ENCODE measurements at regions not wholly inside any gene's neighbourhood (a gene's known extent, or its start where the extent isn't known, plus 50 kb on each side); places are given as distances from the start of the nearest gene placed in this dataset.

DNA sequence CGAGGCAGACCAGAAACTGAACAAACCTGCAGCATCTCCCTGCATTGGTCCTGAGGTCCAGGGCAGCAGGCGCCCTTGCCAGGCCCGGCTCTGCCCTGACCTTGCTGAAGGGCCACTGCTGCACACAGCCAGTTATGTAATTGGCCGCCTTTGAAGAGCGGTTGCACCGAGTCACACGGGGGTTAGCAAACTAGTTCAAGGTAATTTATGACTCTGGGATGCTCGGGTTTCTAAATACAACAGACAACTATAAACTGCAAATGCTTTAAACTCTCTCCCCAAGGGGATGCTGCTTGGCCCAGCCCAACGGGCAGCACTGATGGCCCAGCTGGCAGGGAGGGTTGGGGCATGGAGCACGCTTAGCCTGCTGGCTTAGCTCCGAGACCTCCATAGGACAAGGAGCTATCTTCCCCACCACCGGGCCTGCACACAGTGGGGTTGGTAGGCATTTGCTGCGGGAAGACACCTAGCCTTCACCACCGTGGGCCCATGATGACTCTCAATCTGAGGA is 60.3 kb upstream of the IQSEC1 start:
- Histone ChIP-seq H3K9me3 (no peaks in the 10 kb centered on the region), H3K4me3 (no peak overlapping the region), H3K36me3 (no peaks in the 10 kb centered on the region), H3K27me3 (no peaks in the 10 kb centered on the region)
- DNase-seq, result no peak

DNA sequence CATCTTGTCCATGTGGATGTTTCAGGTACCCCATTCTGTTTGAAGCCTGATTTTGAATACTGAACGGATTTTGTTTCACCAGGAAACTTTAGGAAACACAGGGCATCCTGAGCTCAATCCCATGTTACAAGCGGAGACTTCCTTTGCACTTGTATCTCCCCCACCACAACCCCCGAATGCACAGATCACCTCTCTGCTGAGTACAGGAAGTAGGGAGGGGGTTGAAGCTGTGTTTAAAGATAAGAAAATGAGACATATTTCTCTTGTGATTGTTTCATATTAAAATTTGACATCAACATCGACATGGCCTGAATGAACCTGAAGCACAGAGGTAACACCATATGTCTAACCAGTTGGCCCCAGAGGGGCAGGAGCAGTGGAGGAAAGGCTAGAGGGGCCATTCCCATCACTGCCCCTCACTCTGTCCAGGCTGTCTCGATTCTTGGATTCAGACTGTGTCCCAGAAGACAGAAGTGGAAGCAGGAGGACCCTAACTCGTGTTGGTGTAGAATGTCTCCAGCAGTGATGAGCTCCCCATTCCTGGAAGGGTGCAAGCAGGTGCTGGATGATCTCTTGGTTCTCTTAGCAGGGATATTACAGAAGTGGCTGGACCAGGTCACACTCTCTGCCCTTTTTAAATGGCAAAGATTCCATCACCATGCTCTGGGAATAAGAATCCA is 59.6 kb upstream of the IQSEC1 start:
- no peak overlapping the region for H3K4me3 ChIP-seq
- H3K36me3 ChIP-seq, result no peaks in the 10 kb centered on the region
- H3K27me3 ChIP-seq, result no peaks in the 10 kb centered on the region
- no peaks in the 10 kb centered on the region for H3K9me3 ChIP-seq
- no peak for DNase-seq

DNA sequence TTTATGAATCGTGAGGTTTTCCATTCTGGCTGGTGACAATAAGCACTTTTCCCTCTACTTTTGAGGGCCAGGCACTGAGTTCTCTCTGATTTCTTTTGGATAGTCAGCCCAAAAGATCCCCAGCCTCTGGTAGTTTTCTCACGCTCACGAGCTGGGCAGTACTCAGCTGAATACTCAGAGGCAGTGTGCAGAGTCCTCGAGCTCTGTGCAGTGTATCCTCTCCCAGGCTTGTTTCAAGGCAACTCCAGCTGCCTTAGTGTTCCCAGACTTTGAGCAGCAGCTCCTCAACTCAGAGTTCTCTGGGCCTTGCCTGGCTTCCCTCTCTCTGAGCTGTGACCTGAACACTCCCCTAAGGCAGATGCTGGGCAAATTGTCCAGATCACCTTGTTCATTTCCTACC is 59.1 kb upstream of the IQSEC1 start:
- no peak for DNase-seq
- Histone ChIP-seq H3K27me3 (no peaks in the 10 kb centered on the region), H3K36me3 (no peaks in the 10 kb centered on the region), H3K4me3 (no peak overlapping the region), H3K9me3 (no peaks in the 10 kb centered on the region)

DNA sequence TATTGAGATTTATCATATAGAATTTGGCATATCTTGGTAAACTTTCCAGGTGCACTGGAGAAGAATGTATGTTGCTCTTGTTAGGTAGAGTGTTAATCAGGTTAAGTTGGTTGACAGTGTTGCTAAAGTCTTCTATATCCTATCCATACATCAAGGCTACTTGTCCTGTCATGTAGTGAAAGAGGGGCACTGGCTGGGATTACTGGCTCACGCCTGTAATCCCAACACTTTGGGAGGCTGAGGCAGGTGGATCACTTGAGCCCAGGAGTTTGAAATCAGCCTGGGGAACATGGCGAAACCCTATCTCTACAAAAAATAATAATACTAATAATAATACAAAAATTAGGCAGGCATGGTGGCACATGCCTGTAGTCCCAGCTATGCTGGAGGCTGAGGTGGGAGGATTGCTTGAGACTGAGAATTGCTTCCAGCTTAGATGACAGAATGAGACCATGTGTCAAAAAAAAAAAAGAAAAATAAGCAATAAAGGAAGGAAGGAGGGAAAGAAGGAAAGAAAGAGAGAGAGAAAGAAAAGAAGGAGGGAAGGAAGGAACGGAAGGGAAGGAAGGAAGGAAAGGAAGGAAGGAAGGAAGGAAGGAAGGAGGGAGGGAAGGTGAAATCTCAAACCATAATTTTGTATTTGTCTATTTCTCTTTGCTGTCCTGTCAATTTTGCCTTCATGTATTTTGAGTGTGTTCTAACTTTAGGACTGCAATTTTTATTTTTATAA is 57.4 kb upstream of the IQSEC1 start:
- Histone ChIP-seq H3K27me3 (no peaks in the 10 kb centered on the region), H3K36me3 (no peaks in the 10 kb centered on the region), H3K4me3 (no peak overlapping the region), H3K9me3 (no peaks in the 10 kb centered on the region)
- DNase-seq, result no peak

DNA sequence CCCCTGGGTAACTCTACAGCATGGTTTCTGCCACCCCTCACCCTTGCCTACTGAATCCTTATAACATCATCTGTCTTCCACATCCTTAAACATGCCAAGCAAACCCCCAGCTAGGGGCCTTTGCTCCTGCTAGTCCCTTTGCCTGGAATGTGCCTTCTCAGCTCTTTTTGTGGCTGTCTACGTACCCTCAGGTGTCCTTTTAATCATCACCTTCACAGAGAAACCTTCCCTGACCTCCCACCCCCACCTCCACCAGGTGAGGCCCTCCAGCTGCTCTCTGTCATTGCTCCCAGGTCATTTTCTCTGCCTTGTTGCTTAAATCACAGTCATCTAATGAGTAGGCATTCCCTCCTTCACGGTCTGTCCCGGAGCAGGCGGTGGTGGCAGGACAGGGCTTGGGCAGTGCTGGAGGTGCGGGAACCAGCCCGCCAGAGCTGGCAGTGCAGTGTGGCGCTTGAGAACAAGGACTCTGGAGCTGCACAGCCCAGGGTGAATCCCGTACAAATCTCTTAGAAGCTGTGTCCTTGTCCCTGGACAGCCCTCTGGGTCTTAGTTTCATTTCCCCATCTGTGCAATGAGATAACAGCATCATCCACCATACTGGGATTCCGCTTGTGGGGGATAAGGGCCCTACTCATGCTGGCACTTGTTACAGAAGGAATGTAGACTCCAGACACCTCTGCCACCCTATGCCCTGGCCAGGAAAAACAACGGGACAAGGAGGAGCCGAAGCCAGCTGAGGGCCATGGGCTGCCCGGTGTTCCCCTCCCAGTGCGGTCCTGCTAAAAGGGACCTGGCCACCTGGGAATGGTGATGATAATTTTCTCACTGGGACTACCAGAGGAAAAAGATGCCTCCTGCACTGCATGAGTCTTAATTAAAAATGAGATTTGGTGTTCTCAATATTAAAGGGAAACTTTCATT is 52.1 kb upstream of the IQSEC1 start:
- DNase-seq, result no peak
- H3K4me3 ChIP-seq, result no peak overlapping the region
- no peaks in the 10 kb centered on the region for H3K36me3 ChIP-seq
- H3K9me3 ChIP-seq, result no peaks in the 10 kb centered on the region
- no peaks in the 10 kb centered on the region for H3K27me3 ChIP-seq

DNA sequence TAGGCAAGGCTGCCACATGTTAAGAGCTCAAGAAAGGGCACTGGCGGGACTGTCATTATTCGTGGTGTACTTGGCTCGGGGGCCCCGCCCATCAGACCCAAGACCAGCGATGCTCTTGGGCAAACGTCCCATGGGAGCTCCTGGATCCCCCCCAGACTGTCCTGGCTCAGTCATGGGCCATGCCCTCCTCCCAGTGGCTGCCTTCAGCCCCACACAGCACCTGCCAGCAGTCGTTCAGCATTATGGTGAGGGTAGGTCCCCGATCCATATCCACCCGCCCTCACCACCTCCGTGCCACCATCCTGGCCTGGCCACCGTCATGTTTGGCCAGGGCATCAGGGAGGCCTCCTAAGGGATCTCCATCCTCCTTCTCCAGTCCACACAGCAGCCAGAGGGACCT is 51.4 kb upstream of the IQSEC1 start:
- H3K36me3 ChIP-seq, result no peaks in the 10 kb centered on the region
- DNase-seq, result no peak
- H3K27me3 ChIP-seq, result no peaks in the 10 kb centered on the region
- no peak overlapping the region for H3K4me3 ChIP-seq
- H3K9me3 ChIP-seq, result no peaks in the 10 kb centered on the region

DNA sequence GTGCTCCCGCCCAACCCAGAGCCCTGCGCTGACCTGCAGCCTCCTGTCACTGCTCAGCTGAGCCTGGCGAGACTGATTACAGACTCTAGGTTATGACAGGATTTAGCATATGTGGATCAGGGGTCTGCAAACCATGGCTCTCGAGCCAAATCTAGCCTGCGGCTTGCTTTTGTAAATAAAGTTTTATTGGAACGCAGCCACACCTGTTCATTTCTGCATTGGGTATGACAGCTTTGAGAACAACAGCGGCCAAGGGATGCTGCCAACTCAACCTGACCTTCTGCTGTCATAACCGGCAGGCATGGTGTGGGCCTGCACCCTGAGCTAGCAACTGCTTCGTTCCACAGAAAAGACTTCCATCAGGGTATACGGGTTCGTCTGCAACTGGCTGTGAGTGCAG is 50.5 kb upstream of the IQSEC1 start:
- no peak for DNase-seq
- no peaks in the 10 kb centered on the region for H3K9me3 ChIP-seq
- no peak overlapping the region for H3K4me3 ChIP-seq
- H3K27me3 ChIP-seq, result no peaks in the 10 kb centered on the region
- H3K36me3 ChIP-seq, result no peaks in the 10 kb centered on the region

DNA sequence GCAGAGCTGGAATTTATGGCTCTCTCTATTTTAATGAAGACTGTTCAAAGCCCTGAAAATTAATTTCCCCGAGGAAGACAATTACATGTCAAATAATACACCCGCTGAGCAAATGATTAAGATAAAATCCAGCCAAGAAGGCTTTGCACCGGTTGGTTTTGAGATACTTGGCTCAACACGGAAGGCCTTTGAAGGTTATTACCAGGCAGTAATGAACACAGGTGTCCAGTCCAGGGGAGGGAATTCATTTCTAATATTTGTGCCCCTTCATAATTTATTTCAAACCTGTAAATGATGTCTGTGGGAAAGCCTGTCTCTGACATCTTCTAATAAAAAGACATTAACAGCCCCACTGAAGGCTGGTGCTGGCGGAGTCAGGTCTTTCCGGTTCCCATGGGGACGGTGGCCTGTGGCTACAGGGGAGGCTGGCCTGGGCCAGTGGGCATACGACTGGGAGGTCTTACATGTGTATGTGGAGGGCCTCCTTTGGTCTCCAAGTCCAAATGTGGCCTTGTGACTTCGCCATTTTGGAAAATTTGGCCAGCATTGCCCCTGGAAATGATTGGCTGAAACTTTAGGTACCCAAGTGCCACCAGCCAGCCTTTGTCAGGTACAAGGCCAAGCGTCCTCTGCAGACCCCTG is 49.9 kb upstream of the IQSEC1 start:
- no peaks in the 10 kb centered on the region for H3K9me3 ChIP-seq
- no peaks in the 10 kb centered on the region for H3K36me3 ChIP-seq
- DNase-seq, result no peak
- no peaks in the 10 kb centered on the region for H3K27me3 ChIP-seq
- H3K4me3 ChIP-seq, result no peak overlapping the region
